WTC11 (cell line): ENCODE measurements at regions not wholly inside any gene's neighbourhood (a gene's known extent, or its start where the extent isn't known, plus 50 kb on each side); places are given as distances from the start of the nearest gene placed in this dataset.
"Not testable (repeated sequence)": the region's sequence is repeated elsewhere in the genome, so short reads cannot be mapped to it uniquely, and the experiment has no call there.

ENCODE experiments used
- ATAC-seq: fragments of 200-7000 bp; cut with Tn5 transposase; 2 replicates; pipeline ENCODE4 v1.10.0; 2021; ENCODE audit warnings: mild to moderate bottlenecking, moderate library complexity
- CTCF ChIA-PET: fragments of 300-600 bp; sonication (Branson Sonifier 250); formaldehyde crosslinking; loops from one replicate; lab custom pipeline; 2021; ENCODE audit warnings: antibody characterized with exemption; lab: Charles Lee
- POLR2A ChIA-PET: fragments of 350-600 bp; sonication (Branson Sonifier 250); formaldehyde crosslinking; loops from one replicate; lab custom pipeline; 2021; ENCODE audit warnings: antibody characterized with exemption; lab: Charles Lee
- DNase-seq: peaks from one replicate; pipeline ENCODE4 v3.0.0; 2021; ENCODE audit warnings: low spot score
- H3K27ac Mint-ChIP-seq: 2 replicates; pipeline ENCODE4 v1.8.0; 2021; ENCODE audit warnings: mixed read lengths
- H3K27me3 Mint-ChIP-seq: 2 replicates; pipeline ENCODE4 v1.8.0; 2021; ENCODE audit warnings: low read depth, mild to moderate bottlenecking, moderate library complexity, mixed read lengths
- H3K36me3 Mint-ChIP-seq: 2 replicates; pipeline ENCODE4 v1.8.0; 2021; ENCODE audit warnings: mixed read lengths
- H3K4me1 Mint-ChIP-seq: 2 replicates; pipeline ENCODE4 v1.8.0; 2022; ENCODE audit warnings: mixed read lengths
- H3K4me3 Mint-ChIP-seq: 2 replicates; pipeline ENCODE4 v1.8.0; 2021; ENCODE audit warnings: mild to moderate bottlenecking, moderate library complexity, mixed read lengths
- H3K9me3 Mint-ChIP-seq: 2 replicates; pipeline ENCODE4 v1.8.0; 2021; ENCODE audit warnings: mixed read lengths
- ELF4 ChIP-seq: sonication (generic); formaldehyde crosslinking; IDR thresholded peaks from 2 replicates; pipeline ENCODE4 v1.8.1; 2022; ENCODE audit warnings: low read depth, mild to moderate bottlenecking, moderate library complexity, missing genetic modification reagents
- GTF2I ChIP-seq: fragments of 250-450 bp; sonication (Bioruptor Pico); conservative IDR thresholded peaks from 2 replicates; pipeline ENCODE4 v1.4.0; 2021; ENCODE audit warnings: mild to moderate bottlenecking
- JUN ChIP-seq: sonication (generic); formaldehyde crosslinking; IDR thresholded peaks from 2 replicates; pipeline ENCODE4 v1.8.0; 2023; ENCODE audit warnings: mild to moderate bottlenecking, missing genetic modification reagents
- NFYB ChIP-seq: sonication (generic); formaldehyde crosslinking; conservative IDR thresholded peaks from 2 replicates; pipeline ENCODE4 v1.8.0; 2022; ENCODE audit warnings: low read depth, missing genetic modification reagents
- NR2C2 ChIP-seq: sonication (generic); formaldehyde crosslinking; IDR thresholded peaks from 2 replicates; pipeline ENCODE4 v1.8.0; 2022; ENCODE audit warnings: mild to moderate bottlenecking, missing genetic modification reagents
- NR3C1 ChIP-seq: sonication (generic); formaldehyde crosslinking; conservative IDR thresholded peaks from 2 replicates; pipeline ENCODE4 v1.8.1; 2023; ENCODE audit warnings: low read depth, mild to moderate bottlenecking, missing genetic modification reagents
- SOX15 ChIP-seq: fragments of 250-450 bp; sonication (Bioruptor Pico); IDR thresholded peaks from 2 replicates; pipeline ENCODE4 v1.9.0; 2021; ENCODE audit warnings: mild to moderate bottlenecking
- TCF7 ChIP-seq: sonication (generic); formaldehyde crosslinking; IDR thresholded peaks from 2 replicates; pipeline ENCODE4 v1.8.0; 2022; ENCODE audit warnings: mild to moderate bottlenecking, low read depth, missing genetic modification reagents, moderate library complexity
- ZNF121 ChIP-seq: sonication (generic); formaldehyde crosslinking; IDR thresholded peaks from 2 replicates; pipeline ENCODE4 v1.8.0; 2023; ENCODE audit warnings: missing genetic modification reagents
- ZNF138 ChIP-seq: sonication (generic); formaldehyde crosslinking; conservative IDR thresholded peaks from 2 replicates; pipeline ENCODE4 v1.8.1; 2022; ENCODE audit warnings: mild to moderate bottlenecking, moderate library complexity, missing genetic modification reagents
- ZNF219 ChIP-seq: sonication (generic); formaldehyde crosslinking; IDR thresholded peaks from 2 replicates; pipeline ENCODE4 v1.8.0; 2023; ENCODE audit warnings: missing genetic modification reagents, mild to moderate bottlenecking, borderline replicate concordance
- ZNF263 ChIP-seq: sonication (generic); formaldehyde crosslinking; IDR thresholded peaks from 2 replicates; pipeline ENCODE4 v1.8.1; 2022; ENCODE audit warnings: low read depth, mild to moderate bottlenecking, moderate library complexity, missing genetic modification reagents
- ZNF317 ChIP-seq: sonication (generic); formaldehyde crosslinking; IDR thresholded peaks from 2 replicates; pipeline ENCODE4 v1.8.1; 2023; ENCODE audit warnings: low read depth, mild to moderate bottlenecking, moderate library complexity, missing genetic modification reagents, borderline replicate concordance
- ZNF423 ChIP-seq: fragments of 250-450 bp; sonication (Bioruptor Pico); IDR thresholded peaks from 2 replicates; pipeline ENCODE4 v2.1.2; 2022; ENCODE audit warnings: mild to moderate bottlenecking, moderate library complexity
- TF ChIP-seq, protein P1 (sequence below): sonication (generic); formaldehyde crosslinking; IDR thresholded peaks from 2 replicates; pipeline ENCODE4 v1.8.1; 2023; ENCODE audit warnings: mild to moderate bottlenecking, moderate library complexity, missing genetic modification reagents
- TF ChIP-seq, protein P2 (sequence below): fragments of 250-450 bp; sonication (Bioruptor Pico); IDR thresholded peaks from 2 replicates; pipeline ENCODE4 v2.1.2; 2022; ENCODE audit warnings: mild to moderate bottlenecking, moderate library complexity
- TF ChIP-seq, protein P3 (sequence below): sonication (generic); formaldehyde crosslinking; conservative IDR thresholded peaks from 2 replicates; pipeline ENCODE4 v1.8.1; 2023; ENCODE audit warnings: mild to moderate bottlenecking, low read depth, missing genetic modification reagents, moderate library complexity
- TF ChIP-seq, protein P4 (sequence below): sonication (generic); formaldehyde crosslinking; IDR thresholded peaks from 2 replicates; pipeline ENCODE4 v1.8.0; 2022; ENCODE audit warnings: mild to moderate bottlenecking, missing genetic modification reagents
- TF ChIP-seq, protein P5 (sequence below): sonication (generic); formaldehyde crosslinking; IDR thresholded peaks from 2 replicates; pipeline ENCODE4 v1.8.0; 2022; ENCODE audit warnings: mild to moderate bottlenecking, missing genetic modification reagents
- TF ChIP-seq, protein P6 (sequence below): sonication (generic); formaldehyde crosslinking; IDR thresholded peaks from 2 replicates; pipeline ENCODE4 v1.8.1; 2022; ENCODE audit warnings: low read depth, missing genetic modification reagents, borderline replicate concordance
- TF ChIP-seq, protein P7 (sequence below): sonication (generic); formaldehyde crosslinking; IDR thresholded peaks from 2 replicates; pipeline ENCODE4 v1.8.1; 2022; ENCODE audit warnings: mild to moderate bottlenecking, moderate library complexity, missing genetic modification reagents

DNA sequence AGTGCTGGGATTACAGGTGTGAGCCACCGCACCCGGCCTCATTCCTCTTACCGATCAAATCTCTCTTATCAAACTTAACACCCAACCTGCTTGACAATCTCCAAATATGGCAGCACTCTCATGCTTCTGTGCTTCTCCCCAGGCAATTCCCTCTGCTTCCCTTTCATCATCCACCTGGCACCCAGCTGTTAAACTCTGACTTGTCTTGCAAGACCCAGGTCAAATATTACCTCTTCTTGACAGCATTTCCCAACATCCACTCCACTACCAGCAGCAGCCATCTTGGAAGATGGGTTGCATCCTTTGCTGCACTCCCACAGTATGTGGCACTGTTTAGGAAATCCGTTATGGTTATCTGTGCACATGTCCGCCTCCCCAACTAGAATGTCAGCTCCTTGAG, 113.6 kb downstream of the ACTL7B start (continued):
- TF ChIP-seq, protein P1, sequence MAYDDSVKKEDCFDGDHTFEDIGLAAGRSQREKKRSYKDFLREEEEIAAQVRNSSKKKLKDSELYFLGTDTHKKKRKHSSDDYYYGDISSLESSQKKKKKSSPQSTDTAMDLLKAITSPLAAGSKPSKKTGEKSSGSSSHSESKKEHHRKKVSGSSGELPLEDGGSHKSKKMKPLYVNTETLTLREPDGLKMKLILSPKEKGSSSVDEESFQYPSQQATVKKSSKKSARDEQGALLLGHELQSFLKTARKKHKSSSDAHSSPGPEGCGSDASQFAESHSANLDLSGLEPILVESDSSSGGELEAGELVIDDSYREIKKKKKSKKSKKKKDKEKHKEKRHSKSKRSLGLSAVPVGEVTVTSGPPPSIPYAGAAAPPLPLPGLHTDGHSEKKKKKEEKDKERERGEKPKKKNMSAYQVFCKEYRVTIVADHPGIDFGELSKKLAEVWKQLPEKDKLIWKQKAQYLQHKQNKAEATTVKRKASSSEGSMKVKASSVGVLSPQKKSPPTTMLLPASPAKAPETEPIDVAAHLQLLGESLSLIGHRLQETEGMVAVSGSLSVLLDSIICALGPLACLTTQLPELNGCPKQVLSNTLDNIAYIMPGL (CRISPR knock-in tag), result no peak
- TF ChIP-seq, protein P2, sequence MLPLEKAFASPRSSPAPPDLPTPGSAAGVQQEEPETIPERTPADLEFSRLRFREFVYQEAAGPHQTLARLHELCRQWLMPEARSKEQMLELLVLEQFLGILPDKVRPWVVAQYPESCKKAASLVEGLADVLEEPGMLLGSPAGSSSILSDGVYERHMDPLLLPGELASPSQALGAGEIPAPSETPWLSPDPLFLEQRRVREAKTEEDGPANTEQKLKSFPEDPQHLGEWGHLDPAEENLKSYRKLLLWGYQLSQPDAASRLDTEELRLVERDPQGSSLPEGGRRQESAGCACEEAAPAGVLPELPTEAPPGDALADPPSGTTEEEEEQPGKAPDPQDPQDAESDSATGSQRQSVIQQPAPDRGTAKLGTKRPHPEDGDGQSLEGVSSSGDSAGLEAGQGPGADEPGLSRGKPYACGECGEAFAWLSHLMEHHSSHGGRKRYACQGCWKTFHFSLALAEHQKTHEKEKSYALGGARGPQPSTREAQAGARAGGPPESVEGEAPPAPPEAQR (CRISPR knock-in tag), result no peak
- TF ChIP-seq GTF2I (CRISPR knock-in tag), result no peak
- TF ChIP-seq ZNF423 (CRISPR knock-in tag), result no peak
- no peak for TF ChIP-seq NR2C2 (CRISPR knock-in tag)
- TF ChIP-seq ZNF138 (CRISPR knock-in tag), result no peak
- TF ChIP-seq, protein P3, sequence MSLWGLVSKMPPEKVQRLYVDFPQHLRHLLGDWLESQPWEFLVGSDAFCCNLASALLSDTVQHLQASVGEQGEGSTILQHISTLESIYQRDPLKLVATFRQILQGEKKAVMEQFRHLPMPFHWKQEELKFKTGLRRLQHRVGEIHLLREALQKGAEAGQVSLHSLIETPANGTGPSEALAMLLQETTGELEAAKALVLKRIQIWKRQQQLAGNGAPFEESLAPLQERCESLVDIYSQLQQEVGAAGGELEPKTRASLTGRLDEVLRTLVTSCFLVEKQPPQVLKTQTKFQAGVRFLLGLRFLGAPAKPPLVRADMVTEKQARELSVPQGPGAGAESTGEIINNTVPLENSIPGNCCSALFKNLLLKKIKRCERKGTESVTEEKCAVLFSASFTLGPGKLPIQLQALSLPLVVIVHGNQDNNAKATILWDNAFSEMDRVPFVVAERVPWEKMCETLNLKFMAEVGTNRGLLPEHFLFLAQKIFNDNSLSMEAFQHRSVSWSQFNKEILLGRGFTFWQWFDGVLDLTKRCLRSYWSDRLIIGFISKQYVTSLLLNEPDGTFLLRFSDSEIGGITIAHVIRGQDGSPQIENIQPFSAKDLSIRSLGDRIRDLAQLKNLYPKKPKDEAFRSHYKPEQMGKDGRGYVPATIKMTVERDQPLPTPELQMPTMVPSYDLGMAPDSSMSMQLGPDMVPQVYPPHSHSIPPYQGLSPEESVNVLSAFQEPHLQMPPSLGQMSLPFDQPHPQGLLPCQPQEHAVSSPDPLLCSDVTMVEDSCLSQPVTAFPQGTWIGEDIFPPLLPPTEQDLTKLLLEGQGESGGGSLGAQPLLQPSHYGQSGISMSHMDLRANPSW (CRISPR knock-in tag), result no peak
- no peak for TF ChIP-seq ZNF263
- TF ChIP-seq, protein P4, sequence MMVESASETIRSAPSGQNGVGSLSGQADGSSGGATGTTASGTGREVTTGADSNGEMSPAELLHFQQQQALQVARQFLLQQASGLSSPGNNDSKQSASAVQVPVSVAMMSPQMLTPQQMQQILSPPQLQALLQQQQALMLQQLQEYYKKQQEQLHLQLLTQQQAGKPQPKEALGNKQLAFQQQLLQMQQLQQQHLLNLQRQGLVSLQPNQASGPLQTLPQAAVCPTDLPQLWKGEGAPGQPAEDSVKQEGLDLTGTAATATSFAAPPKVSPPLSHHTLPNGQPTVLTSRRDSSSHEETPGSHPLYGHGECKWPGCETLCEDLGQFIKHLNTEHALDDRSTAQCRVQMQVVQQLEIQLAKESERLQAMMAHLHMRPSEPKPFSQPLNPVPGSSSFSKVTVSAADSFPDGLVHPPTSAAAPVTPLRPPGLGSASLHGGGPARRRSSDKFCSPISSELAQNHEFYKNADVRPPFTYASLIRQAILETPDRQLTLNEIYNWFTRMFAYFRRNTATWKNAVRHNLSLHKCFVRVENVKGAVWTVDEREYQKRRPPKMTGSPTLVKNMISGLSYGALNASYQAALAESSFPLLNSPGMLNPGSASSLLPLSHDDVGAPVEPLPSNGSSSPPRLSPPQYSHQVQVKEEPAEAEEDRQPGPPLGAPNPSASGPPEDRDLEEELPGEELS (CRISPR knock-in tag), result no peak
- TF ChIP-seq, protein P5, sequence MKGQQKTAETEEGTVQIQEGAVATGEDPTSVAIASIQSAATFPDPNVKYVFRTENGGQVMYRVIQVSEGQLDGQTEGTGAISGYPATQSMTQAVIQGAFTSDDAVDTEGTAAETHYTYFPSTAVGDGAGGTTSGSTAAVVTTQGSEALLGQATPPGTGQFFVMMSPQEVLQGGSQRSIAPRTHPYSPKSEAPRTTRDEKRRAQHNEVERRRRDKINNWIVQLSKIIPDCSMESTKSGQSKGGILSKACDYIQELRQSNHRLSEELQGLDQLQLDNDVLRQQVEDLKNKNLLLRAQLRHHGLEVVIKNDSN (CRISPR knock-in tag), result no peak
- TF ChIP-seq, protein P6, sequence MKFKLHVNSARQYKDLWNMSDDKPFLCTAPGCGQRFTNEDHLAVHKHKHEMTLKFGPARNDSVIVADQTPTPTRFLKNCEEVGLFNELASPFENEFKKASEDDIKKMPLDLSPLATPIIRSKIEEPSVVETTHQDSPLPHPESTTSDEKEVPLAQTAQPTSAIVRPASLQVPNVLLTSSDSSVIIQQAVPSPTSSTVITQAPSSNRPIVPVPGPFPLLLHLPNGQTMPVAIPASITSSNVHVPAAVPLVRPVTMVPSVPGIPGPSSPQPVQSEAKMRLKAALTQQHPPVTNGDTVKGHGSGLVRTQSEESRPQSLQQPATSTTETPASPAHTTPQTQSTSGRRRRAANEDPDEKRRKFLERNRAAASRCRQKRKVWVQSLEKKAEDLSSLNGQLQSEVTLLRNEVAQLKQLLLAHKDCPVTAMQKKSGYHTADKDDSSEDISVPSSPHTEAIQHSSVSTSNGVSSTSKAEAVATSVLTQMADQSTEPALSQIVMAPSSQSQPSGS (CRISPR knock-in tag), result no peak
- no peak for TF ChIP-seq NFYB (CRISPR knock-in tag)
- no peak for TF ChIP-seq JUN (CRISPR knock-in tag)

DNA sequence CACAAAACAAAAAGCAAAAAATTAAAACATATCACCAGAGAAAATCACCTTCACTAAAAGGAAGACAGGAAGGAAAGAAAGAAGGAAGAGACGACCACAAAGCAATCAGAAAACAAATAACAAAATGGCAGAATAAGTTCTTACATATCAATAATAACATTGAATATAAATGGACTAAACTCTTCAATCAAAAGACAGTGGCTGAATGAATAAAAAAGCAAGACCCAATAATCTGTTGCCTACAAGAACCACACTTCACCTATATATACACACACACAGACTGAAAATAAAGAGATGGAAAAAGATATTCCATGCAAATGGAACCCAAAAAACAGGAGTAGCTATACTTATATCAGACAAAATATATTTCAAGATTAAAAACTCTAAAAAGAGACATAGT, 124.5 kb downstream of the ACTL7B start:
- CTCF ChIA-PET, H3K36me3 Mint-ChIP-seq, ATAC-seq, H3K4me3 Mint-ChIP-seq, H3K27me3 Mint-ChIP-seq, H3K4me1 Mint-ChIP-seq, POLR2A ChIA-PET, DNase-seq, H3K27ac Mint-ChIP-seq: not testable (repeated sequence)
- peaks cover 25% of the 10 kb centered on the region for H3K9me3 Mint-ChIP-seq

DNA sequence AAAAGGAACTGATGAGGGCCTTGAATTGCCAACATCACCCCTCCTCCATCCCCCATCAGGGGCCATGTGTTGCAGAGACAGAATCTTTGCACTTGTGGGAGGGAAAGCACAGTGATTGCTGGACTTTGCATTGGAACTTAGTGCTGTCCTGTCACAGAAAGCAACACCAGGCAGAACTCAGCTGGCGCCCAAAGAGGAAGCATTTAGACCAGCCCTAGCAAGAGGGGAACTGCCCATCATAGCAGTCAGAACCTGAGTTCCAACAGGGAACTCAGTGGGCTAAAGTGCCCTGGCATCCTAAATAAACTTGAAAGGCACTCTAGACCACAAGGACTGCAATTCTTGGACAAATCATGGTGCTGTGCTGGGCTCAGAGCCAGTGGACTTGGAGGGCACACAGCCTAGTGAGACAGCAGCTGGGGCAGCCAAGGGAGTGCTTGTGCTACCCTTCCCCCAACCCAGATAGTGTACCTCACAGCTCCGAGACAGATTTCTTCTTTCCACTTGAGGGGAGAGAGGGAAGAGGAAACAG, 128.1 kb downstream of the ACTL7B start:
- Mint-ChIP-seq H3K27me3 (no peaks in the 10 kb centered on the region), H3K4me1 (no peaks in the 10 kb centered on the region), H3K27ac (no peak overlapping the region), H3K4me3 (no peak overlapping the region), H3K36me3 (peaks cover 3% of the 10 kb centered on the region; the same call in 1 of the 2 replicates), H3K9me3 (peaks cover 14% of the 10 kb centered on the region)
- no peak for ATAC-seq
- CTCF ChIA-PET, result no interaction called here
- POLR2A ChIA-PET, result no interaction called here
- DNase-seq, result no peak
- TF ChIP-seq ELF4 (no peak), TCF7 (no peak), SOX15 (CRISPR knock-in tag) (no peak), NR3C1 (CRISPR knock-in tag) (no peak), NFYB (CRISPR knock-in tag) (no peak), ZNF121 (no peak), ZNF317 (no peak), ZNF219 (CRISPR knock-in tag) (no peak)
- TF ChIP-seq, protein P2 (CRISPR knock-in tag), result no peak
- TF ChIP-seq, protein P7, sequence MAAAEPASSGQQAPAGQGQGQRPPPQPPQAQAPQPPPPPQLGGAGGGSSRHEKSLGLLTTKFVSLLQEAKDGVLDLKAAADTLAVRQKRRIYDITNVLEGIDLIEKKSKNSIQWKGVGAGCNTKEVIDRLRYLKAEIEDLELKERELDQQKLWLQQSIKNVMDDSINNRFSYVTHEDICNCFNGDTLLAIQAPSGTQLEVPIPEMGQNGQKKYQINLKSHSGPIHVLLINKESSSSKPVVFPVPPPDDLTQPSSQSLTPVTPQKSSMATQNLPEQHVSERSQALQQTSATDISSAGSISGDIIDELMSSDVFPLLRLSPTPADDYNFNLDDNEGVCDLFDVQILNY (CRISPR knock-in tag), result no peak
